GM12878 (cell line): ENCODE measurements at regions not wholly inside any gene's neighbourhood (a gene's known extent, or its start where the extent isn't known, plus 50 kb on each side); places are given as distances from the start of the nearest gene placed in this dataset.

Source experiments
- CTCF ChIP-seq, 3 experiments: IDR thresholded peaks in 2 of 3; conservative IDR thresholded peaks in 1 of 3; 2 replicates each; pipeline ENCODE4 v1.5.1; 2011; ENCODE audit warnings: low read depth in 3 of 3, low read length in 3 of 3, mild to moderate bottlenecking in 3 of 3, control low read depth in 2 of 3, moderate library complexity in 2 of 3, inconsistent platforms in 1 of 3, mixed read lengths in 1 of 3; ENCODE audit not compliant: control insufficient read depth in 2 of 3, insufficient read depth in 1 of 3; ENCODE audit errors: extremely low read depth in 1 of 3
- NRF1 ChIP-seq: conservative IDR thresholded peaks from 2 replicates; pipeline ENCODE4 v1.6.1; 2011; ENCODE audit warnings: mild to moderate bottlenecking, low read depth, low read length, improper control_type of control experiment
- SPI1 ChIP-seq: IDR thresholded peaks from 2 replicates; pipeline ENCODE4 v1.6.1; 2011; ENCODE audit warnings: low read depth, mild to moderate bottlenecking, low read length, moderate library complexity, borderline replicate concordance; ENCODE audit not compliant: insufficient read depth
- ZNF24 ChIP-seq: fragments of 450-650 bp; IDR thresholded peaks from 2 replicates; pipeline ENCODE4 v1.6.1; 2017; ENCODE audit warnings: antibody characterized with exemption, mild to moderate bottlenecking

- TF ChIP-seq ZNF24 (no peak), CTCF (IDR thresholded peaks at IDR 0.05 in 2 of 3, conservative IDR thresholded peaks at IDR 0.05 in 1 of 3; ENCODE audit: control insufficient read depth in 2 of 3, extremely low read depth in 1 of 3, insufficient read depth in 1 of 3, low read depth in 3 of 3, low read length in 3 of 3) (no peak), SPI1 (no peak), NRF1 (no peak)
Observed at GRCh38 chr6:76992553-76992952, 470.7 kb downstream of the HTR1B start.
